Caki2 (cell line): ENCODE measurements at regions not wholly inside any gene's neighbourhood (a gene's known extent, or its start where the extent isn't known, plus 50 kb on each side); places are given as distances from the start of the nearest gene placed in this dataset.

Source experiments
- DNase-seq: peaks from one replicate; pipeline ENCODE4 v3.0.0-alpha.2; 2015; ENCODE audit warnings: low read depth
- in situ Hi-C: cut with HindIII; loops from 2 replicates; pipeline ENCODE4 v1.10.0; 2016; ENCODE audit warnings: low sequenced_read_pairs, low pct_unique_long_range_greater_than_20kb, mixed read lengths

- no peak for DNase-seq
- in situ Hi-C loops, result no loop called here
These were observed 807.6 kb downstream of the BRD1 start for GRCh38 chr22:49019737-49020713.

DNA sequence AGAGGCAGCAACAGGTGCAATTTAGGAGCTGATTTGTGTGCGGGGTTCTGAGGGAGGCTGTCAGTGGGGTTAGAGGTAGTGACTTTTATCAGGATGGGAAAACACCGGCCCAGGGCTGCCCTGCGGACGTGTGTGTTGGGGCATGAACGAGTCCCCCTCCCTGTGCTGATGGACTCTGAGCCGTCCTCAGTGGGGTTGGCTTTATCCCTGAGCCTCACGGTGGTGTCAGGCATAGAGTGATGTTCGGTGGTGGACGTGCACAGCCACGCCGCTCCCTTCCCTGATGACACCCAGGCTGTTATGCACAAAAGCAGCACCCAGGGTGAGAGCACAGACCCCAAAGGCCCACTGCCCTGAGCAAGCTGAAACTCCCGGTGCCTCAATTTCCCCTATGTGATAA, 809.1 kb downstream of the BRD1 start:
- in situ Hi-C loops, result no loop called here
- DNase-seq, result no peak

- DNase-seq, result no peak
- in situ Hi-C loops, result no loop called here
These were observed 810.0 kb downstream of the BRD1 start for GRCh38 chr22:49017482-49018329.

DNA sequence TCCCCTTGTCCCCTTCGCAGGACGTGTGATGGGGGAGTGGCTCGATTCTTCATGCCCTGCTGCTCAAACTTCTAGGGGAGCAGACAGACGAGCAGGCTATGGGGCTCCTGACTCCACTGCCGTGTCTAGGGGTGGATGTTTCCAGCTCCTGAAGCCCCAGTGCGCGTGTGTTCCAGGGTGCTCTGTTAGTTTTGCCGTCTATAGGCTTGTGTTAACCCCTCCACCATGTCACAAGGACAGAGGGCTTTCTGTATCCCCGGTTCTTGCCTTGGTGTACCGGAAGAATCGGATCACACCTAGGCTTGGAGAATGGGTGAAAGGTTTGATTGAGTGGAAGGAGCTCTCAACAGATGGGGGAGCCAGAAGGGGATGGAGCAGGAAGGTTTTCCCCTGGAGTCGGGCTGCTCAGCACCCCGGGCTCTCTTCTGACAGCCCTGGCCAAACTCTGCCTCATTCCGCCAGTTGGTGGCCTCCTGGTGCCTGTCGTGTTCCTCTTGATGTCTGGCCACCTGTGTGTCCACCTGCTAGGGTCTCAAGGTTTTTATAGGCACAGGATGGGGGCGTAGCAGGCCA, 810.7 kb downstream of the BRD1 start:
- in situ Hi-C loops, result no loop called here
- DNase-seq, result no peak

DNA sequence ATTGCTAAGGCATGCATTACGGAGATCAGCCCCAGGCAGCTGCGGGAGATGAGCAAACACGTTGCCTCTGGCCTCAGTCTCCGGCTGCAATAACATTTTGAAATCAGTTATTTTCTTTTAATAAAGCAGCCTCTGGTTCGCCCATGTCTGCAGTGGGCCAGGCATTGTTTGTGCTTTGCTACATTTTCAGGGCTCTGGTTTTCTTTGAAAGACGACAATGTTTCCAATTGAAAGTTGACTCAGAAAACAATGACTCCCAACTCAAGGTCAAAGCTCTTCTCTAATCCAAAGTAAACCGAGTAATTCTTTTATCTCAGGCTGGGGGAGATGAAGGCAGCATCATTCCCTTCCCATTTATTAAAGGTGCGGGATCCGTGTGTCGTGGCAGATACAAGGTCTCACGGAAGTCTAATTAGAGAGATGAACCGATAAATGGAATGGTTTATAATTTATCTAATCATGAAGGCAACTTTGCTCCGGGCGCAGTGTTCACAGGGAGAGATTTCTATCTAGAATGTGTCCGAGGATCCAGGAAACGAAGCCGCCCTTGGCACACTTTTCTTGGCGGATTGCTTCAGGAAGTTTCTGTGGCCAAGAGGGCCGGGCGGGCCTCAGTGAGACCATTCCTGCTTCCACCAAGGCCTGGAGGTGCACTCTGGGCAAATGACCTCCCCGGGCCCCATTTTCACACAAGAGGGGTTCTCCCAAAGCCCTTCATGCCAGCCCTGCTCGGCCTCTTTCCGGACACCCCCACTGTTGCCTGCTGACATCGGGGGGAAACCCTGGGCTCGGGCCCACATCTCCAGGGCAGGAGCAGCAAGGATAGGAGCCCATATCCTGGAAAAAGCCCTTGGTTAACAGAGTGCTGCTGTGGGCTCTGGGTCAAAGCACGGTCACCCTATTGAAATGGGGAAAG, 811.4 kb downstream of the BRD1 start:
- in situ Hi-C loops, result no loop called here
- no peak for DNase-seq

DNA sequence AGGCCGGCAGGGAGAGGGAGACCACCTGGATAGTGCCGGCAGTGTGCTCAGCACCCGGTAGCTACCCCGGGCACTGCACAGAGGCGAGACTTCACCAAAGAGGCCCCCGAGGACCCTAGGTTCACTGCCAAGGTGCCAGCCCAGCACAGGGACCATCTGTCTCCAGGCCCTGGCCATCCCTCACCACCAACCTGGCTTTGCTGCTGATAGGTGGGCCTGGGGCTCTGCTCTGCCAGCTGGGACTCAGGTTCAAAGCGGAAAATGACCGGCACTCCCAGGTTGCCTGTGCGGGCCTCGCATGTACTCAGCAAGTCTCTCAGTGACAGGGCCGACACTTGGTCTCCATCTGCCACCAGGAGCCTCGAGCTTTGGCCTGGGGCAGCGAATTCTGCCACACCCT, 812.2 kb downstream of the BRD1 start:
- in situ Hi-C loops, result no loop called here
- DNase-seq, result no peak

DNA sequence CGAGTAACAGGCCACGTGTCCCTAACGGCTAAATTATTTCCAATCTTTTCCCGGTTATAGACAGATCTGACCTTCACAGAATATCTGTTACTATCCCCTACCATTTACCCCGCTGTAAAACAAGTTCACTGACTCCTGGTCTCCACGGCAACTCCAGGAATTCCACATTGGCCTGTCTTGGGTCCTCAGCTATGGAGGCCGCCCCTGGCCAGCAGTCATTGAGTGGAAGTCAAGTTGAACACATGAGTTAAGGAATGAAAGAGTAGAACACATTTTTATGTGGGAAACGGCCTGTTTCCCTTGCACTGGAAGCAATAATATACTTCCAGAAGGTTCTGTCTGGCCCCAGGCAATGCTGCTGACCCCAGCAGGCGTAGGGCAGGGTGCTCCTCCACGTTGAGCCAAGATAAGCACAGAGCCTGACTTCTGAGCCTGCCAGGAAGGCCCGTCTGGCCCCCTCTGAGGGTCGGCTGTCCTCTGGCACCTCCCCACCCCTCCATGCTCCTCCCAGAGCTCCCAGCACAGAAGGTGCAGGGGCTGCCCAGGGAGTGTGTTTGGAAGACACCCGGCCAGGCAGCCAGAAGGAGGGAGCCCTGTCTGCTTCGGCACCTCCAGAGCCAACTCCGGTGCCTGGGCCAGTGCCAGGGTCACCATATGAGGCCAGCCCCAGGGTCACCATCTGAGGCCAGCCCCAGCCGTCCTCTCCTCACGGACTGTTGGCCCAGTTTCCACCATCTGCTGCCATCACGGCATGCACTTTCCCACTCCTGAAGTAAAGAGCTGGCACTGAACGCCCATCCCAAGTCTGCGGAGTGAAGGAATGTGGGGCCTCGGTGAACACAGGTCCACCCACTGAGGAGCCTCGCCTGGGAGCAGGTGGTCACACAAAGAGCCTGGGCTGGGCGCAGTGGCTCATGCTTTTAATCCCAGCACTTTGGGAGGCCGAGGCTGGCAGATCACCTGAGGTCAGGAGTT, 813.2 kb downstream of the BRD1 start:
- in situ Hi-C loops, result no loop called here
- DNase-seq, result no peak

- in situ Hi-C loops, result no loop called here
- no peak for DNase-seq
These were observed 814.0 kb downstream of the BRD1 start for GRCh38 chr22:49013707-49014106.

- DNase-seq, result no peak
- in situ Hi-C loops, result no loop called here
These were observed 814.8 kb downstream of the BRD1 start for GRCh38 chr22:49012712-49013395.

- DNase-seq, result no peak
- in situ Hi-C loops, result no loop called here
These were observed 815.7 kb downstream of the BRD1 start for GRCh38 chr22:49011769-49012648.

DNA sequence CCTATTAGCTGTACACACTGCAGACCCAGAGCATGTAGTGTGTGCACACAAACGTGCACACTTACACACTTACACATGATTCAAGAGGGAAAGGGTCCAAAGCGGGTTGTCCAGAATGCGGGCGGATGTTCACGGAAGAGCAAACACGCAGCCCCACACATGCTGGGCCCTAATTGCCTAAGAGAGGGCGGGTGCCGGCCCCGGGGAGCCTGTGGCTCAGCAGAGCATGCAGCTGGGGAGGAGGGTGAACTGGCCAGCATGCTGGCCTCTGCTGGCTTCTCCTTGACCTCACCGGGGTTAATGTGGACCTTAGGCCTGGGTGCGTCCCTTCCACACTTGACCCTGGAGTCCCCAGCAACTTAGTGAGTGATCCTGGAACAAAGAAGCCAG, 816.3 kb downstream of the BRD1 start:
- in situ Hi-C loops, result no loop called here
- no peak for DNase-seq

DNA sequence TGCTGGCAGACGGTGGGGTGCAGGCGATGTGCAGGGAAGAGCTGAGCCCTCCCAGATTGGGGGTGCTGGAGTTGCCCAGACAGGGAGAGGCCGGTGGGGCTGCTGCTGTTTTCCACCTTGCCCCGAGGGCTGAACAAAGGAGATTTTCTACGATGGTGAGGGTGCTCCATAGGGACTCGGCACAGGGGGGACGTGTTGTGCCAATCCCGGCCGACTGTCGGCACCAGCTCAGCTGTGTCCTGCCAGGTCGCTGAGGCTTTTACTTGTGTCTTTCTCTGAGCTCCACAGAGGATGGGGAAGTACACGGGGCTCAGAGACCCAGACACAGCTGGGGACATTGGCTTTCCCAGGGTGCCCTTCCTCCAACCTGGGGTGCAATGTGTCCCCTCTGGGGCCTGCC, 816.8 kb downstream of the BRD1 start:
- no peak for DNase-seq
- in situ Hi-C loops, result no loop called here

GRCh38 chr22:49010070-49010863, 817.4 kb downstream of the BRD1 start:
- no peak for DNase-seq
- in situ Hi-C loops, result no loop called here

- in situ Hi-C loops, result no loop called here
- no peak for DNase-seq
These were observed 818.2 kb downstream of the BRD1 start for GRCh38 chr22:49009359-49010063.
